ENCODE measurements at regions not wholly inside any gene's neighbourhood (a gene's known extent, or its start where the extent isn't known, plus 50 kb on each side); places are given as distances from the start of the nearest gene placed in this dataset.

DNA sequence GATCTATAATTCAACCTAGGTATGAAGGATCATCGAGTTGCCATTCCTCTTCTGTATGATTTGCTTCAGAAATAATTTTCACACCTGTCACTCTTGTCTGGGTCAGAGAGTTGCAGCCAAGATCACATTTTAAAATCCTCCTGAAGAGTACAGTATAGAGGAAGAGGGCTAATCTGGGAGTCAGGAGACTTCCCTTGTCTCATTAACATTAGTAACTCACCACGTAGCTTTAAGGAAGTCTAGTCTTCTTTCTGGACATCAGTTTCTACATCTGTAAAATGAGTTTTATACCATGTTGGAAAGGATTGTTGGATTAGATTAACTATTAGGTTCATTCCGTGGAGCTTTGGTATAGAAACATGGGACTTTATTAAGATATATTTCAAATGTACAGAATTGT lies 109.4 kb downstream of the TDRD15 start:
- TF ChIP-seq TCF7L2 (IDR thresholded peaks at IDR 0.05; ENCODE audit: borderline replicate concordance, extremely low read depth, insufficient read depth, insufficient read length): no peak
- no peak for TF ChIP-seq ZNF274 (IDR thresholded peaks at IDR 0.05; ENCODE audit: low read depth, low read length)
- TF ChIP-seq, protein P1, sequence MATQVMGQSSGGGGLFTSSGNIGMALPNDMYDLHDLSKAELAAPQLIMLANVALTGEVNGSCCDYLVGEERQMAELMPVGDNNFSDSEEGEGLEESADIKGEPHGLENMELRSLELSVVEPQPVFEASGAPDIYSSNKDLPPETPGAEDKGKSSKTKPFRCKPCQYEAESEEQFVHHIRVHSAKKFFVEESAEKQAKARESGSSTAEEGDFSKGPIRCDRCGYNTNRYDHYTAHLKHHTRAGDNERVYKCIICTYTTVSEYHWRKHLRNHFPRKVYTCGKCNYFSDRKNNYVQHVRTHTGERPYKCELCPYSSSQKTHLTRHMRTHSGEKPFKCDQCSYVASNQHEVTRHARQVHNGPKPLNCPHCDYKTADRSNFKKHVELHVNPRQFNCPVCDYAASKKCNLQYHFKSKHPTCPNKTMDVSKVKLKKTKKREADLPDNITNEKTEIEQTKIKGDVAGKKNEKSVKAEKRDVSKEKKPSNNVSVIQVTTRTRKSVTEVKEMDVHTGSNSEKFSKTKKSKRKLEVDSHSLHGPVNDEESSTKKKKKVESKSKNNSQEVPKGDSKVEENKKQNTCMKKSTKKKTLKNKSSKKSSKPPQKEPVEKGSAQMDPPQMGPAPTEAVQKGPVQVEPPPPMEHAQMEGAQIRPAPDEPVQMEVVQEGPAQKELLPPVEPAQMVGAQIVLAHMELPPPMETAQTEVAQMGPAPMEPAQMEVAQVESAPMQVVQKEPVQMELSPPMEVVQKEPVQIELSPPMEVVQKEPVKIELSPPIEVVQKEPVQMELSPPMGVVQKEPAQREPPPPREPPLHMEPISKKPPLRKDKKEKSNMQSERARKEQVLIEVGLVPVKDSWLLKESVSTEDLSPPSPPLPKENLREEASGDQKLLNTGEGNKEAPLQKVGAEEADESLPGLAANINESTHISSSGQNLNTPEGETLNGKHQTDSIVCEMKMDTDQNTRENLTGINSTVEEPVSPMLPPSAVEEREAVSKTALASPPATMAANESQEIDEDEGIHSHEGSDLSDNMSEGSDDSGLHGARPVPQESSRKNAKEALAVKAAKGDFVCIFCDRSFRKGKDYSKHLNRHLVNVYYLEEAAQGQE (IDR thresholded peaks at IDR 0.05; ENCODE audit: low read depth): no peak
